Activated T-helper 9 cell treated with anti-CD3 and anti-CD28 coated beads, Interleukin-2, amount 50 U/mL, for 16 hours (primary cell): ENCODE measurements at regions not wholly inside any gene's neighbourhood (a gene's known extent, or its start where the extent isn't known, plus 50 kb on each side); places are given as distances from the start of the nearest gene placed in this dataset.

Experiments
- DNase-seq: peaks from one replicate; pipeline ENCODE4 v3.0.0-alpha.2; 2020; ENCODE audit warnings: low read depth

DNA sequence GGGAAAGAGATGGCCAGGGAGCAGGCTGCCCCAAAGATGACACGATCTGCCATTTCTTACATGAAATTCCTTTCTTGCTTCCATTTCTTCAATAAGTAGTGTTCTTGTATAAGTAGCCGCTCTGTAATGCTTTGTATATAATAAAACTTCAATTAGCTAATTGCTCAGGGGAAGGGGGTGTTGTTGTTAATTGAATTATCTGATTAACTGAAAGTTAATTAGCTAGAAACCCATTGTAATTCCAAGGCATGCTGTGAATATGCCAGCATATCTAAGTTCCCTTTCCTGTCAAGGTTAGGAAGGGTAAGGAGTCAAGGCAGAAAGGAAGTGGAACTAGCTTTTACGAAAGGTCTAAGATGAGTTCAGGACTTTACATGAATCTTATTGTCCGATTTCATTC is 765.9 kb downstream of the TYW1 start:
- DNase-seq: no peak

DNA sequence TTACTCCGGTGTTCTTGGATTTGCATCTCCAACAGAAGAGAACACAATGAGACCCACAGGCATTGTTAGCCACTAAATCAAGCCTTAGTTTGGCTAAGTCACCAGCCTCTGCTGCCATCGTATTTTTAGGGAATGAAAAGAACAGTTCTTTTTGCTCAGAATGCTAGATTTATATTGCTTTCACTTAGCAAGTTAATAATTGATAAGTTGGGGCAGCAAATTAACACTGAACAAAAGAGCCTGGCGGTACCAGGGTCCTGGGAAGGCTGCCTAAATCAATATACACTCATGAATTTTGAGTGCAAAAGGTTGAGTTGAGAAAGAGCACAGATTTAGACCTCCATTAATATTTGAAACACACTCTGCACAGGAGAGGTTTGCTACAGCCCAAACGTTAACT is 767.7 kb downstream of the TYW1 start:
- DNase-seq: no peak

DNA sequence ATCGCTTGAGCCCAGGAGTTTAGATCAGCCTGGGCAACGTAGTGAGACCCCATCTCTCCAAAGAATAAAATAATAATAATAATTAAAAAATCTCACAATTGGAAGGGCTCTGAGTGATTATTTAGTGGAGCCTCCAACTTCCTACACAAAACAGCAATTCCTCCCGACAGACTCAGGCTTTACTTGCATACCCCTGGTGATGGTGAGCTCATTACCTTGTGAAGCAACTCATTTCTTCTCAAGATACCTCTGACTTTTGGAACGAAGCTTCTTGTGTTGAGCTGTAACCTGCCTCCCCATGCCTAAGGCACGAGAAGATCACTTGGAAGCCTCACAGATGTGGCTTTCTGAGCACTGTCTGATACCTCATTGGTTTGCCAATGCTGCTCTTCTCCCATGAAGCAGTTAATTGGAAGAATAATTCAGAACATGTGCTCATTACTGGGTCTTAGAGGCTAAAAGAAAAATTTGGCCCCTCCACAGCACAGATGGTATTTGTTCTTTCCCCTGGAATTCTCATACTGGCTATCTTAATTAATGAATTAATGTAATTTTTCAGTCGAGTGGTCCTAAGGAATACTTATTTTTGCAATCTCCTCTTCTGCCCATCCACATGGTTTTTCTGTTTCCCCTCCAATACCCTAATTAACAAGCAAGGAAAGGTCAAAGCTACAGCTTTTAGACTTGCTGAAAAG is 769.0 kb downstream of the TYW1 start:
- no peak for DNase-seq

- no peak for DNase-seq
Measured at GRCh38 chr7:67766906-67767410, 770.3 kb downstream of the TYW1 start.

GRCh38 chr7:67771846-67772605 is 775.4 kb downstream of the TYW1 start:
- DNase-seq: no peak

GRCh38 chr7:67773081-67773480 is 776.4 kb downstream of the TYW1 start:
- DNase-seq: no peak

GRCh38 chr7:67777119-67777518 is 780.5 kb downstream of the TYW1 start:
- no peak for DNase-seq

- no peak for DNase-seq
Measured at GRCh38 chr7:67781841-67782240, 785.2 kb downstream of the TYW1 start.

GRCh38 chr7:67786021-67786420 is 789.4 kb downstream of the TYW1 start:
- no peak for DNase-seq

DNA sequence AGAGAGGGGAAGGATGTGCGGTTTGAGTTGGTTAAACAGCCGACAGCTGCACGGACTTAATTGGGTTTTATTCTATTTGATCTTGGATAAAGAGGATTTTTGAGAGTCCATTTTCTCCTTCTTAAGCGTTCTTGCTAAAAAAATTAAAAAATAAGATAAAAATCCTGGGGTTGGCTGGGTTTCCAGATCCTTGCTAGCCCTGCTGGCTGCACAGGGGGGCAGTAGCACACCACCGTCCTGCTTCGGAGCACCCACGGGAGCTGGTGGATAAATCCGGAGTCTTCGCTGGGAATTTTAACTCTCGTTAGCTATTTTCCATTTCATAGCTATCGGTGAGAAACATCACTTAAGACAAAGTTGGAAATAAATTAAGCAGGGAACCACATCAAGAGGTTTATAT is 792.0 kb downstream of the TYW1 start:
- no peak for DNase-seq

DNA sequence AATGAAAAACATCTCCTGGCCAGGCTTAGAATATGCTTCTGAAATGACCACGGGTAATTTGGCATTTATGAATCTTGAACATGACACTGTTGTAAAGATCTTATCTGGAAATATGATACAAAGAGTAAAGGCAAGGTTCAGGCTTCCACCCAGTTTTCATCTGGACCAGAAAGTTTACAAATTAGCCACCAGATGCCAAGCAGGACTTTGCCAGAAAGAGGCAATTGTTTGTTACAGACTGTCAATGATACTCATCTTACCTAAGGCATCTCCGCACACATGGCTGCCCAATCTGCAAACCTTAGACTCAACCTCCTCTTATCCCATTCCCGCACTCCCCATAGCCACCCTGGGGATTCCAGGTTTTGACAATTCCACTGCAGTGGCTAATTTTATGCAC is 795.3 kb downstream of the TYW1 start:
- DNase-seq: no peak

DNA sequence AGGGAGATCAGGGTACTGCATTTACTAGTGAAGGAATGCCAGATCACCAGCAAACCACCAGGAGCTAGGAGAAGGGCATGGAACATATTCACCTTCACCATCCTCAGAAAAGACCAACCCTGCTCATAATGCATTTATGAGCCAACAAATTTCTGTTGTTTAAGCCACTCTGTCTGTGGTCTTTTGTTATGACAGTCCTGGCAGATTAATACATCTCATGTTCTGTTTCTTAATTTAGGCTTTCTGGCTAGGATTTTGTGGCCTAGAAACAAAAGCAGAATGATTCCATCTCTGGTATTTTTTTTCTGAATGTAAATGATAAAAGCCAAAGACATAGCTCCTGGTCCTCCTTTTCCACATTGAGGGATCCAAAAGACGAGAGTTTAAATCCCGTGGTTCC is 797.9 kb downstream of the TYW1 start:
- DNase-seq: no peak

DNA sequence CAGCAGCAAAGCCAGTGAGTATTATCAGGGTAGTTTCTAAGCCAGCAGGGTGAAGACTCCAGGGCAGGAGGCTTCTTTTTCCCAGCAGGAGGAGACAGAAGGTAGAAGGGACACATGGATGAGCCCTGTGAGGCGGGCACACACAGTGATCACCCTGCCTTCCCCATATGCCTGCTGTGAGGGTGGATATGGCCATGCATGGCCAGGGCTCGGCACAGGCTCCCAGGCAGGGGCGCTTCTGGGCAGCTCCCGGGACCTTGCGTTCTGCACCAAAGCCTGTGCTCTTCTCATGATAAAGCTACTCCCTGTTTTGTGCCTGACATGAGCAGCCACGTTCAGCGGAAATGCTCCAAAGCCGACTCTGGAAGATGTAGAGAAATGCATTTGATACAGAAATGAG is 807.2 kb downstream of the TYW1 start:
- DNase-seq: no peak

- DNase-seq: no peak
Measured at GRCh38 chr7:67805921-67806471, 809.4 kb downstream of the TYW1 start.

DNA sequence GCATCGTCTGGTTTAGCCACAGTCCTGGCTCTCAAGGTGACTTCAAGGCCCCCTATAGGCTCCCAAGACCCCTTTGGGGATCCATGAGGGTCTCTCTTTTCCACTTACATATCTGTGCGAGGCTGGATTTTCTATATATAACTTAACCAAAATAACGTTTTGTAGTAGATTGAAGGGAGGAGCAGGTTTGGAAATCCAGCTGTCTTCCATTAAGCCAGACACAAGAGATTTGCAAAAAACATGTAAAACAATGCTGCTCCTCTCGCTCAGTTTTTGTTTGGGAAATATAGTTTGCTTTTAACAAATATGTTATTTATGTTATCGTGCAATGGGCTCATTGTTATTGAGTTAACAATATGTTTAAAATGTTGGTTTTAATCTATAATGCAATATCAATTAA is 811.2 kb downstream of the TYW1 start:
- DNase-seq: no peak

DNA sequence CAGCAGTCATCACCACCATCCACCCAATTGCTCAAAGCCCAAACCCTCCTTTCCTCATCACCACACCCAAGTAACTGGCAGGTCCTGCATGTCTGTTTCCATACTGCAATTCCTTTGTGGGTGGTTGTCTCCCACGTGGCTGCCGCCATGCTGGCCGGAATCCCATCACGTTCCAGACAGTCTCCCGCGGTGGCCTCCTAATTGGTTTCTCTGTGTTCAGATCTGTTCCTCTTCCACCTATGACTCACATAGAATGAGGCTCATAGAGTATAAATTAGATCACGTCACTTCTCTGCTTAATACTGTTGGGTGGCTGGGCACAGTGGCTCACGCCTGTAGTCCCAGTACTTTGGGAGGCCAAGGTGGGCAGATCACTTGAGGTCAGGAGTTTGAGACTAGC is 813.0 kb downstream of the TYW1 start:
- no peak for DNase-seq

DNA sequence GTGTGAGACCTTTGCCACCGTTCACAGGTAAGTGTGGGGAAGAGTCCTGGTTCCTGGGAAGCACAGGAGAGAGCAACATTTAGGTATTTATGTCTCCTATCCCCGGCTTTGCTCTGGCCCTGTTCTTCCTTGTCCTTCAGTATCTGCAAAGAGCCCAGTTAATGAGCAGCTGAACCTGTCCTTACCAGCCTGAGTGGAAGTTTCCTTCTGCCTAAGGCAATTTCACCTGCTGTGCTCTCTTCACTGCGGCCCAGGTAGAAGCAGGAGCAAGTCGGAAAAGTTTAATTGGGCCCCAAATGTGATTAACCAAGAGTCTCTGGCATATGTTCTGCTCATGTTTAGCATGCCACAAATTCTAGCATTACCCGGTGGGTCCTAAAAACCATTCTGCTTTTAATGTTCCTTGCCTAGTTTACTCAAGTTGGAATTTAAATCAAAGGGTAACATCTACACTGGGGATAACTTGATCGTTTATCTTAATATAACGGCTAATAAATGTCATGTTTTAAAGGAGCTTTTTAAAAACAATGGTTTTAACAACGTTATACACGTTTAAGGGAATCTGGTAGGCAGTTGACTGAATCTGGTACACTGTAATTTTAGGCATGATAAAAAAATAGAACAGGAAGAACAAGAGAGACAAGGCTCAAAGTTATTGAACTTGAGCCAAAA is 817.1 kb downstream of the TYW1 start:
- no peak for DNase-seq

DNA sequence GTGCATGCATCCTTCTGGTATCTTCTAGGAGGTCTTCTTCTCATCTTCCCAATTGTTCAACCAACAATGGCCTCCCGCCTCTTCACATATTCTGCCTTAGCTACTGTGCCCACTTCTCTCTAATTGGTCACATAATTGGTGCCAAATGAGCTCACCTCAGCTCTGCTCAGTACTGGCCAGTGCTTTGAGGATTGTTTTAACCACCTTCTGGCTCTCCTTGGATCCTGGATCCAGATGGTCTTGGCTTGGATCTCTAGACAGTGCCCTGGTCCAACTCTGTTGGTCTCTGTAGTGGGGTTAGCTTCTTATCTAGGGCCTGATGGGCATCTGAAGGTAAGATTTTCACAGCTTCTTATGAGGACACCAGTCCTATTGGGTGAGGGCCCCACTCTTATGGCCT is 820.8 kb downstream of the TYW1 start:
- DNase-seq: no peak

- DNase-seq: no peak
Measured at GRCh38 chr7:67821116-67821515, 824.5 kb downstream of the TYW1 start.

DNA sequence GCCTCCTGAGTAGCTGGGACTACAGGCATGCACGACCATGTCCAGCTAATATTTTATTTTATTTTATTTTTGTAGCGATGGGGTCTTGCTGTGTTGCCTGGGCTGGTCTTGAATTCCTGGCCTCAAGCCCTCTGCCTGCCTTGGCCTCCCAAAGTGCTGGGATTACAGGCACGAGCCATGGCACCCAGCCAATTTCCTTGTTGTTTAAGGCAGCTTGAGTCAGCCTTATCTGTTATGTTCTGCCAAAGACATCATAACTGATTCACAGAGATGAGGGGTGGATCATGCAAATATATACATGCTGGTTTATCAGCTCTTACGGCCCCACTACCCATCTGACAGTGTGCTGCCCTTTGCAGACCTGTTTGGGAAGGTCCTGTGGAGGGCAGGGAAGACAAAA is 826.7 kb downstream of the TYW1 start:
- no peak for DNase-seq

- DNase-seq: no peak
Measured at GRCh38 chr7:67825356-67825755, 828.7 kb downstream of the TYW1 start.

DNA sequence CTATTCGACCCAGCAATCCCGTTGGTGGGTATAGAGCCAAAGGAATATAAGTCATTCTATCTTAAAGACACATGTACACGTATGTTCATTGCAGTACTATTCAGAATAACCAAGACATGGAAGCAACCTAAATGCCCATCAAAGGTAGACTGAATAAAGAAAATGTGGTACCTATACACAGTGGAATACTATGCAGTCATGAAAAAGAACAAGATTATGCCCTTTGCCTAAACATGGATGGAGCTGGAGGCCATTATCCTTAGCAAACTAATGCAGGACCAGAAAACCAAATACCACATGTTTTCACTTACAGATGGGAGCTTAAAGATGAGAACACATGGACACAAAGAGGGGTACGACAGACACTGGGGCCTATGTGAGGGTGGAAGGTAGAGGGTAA is 845.3 kb downstream of the TYW1 start:
- no peak for DNase-seq

- no peak for DNase-seq
Measured at GRCh38 chr7:67842571-67842970, 845.9 kb downstream of the TYW1 start.
